PC-9 (cell line): ENCODE measurements at regions not wholly inside any gene's neighbourhood (a gene's known extent, or its start where the extent isn't known, plus 50 kb on each side); places are given as distances from the start of the nearest gene placed in this dataset.

ENCODE experiments used
- EZH2 ChIP-seq: fragments of 200-600 bp; sonication (generic); IDR thresholded peaks from 2 replicates; pipeline ENCODE4 v1.8.0; 2017; ENCODE audit warnings: antibody characterized with exemption, low read depth
- TF ChIP-seq, protein P1 (sequence below): fragments of 200-600 bp; sonication (generic); conservative IDR thresholded peaks from 2 replicates; pipeline ENCODE4 v1.6.1; 2017; ENCODE audit warnings: mixed run types, antibody characterized with exemption, mild to moderate bottlenecking, moderate library complexity

DNA sequence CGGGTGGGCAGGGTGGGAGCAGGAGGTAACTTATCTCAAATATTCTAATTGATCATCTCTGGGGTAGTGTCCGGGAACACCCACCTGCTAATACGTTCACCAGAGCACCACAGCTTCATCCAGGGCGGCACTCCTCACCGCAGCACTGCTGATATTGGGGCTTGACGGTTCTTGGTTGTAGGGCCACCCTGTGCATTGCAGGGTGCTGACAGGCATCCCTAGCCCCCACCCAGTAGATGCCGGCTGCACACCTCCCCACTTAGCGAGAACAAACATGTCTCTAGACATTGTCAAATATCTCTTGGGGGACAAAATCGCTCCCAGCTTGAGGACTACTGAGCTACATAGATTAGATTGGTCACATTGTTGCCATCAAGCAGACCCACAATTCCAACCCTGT, 73.9 kb upstream of the WASF3 start:
- TF ChIP-seq, protein P1, sequence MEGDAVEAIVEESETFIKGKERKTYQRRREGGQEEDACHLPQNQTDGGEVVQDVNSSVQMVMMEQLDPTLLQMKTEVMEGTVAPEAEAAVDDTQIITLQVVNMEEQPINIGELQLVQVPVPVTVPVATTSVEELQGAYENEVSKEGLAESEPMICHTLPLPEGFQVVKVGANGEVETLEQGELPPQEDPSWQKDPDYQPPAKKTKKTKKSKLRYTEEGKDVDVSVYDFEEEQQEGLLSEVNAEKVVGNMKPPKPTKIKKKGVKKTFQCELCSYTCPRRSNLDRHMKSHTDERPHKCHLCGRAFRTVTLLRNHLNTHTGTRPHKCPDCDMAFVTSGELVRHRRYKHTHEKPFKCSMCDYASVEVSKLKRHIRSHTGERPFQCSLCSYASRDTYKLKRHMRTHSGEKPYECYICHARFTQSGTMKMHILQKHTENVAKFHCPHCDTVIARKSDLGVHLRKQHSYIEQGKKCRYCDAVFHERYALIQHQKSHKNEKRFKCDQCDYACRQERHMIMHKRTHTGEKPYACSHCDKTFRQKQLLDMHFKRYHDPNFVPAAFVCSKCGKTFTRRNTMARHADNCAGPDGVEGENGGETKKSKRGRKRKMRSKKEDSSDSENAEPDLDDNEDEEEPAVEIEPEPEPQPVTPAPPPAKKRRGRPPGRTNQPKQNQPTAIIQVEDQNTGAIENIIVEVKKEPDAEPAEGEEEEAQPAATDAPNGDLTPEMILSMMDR: no peak
- TF ChIP-seq EZH2: no peak
